Stimulated activated CD4-positive, alpha-beta T cell treated with anti-CD3 and anti-CD28 coated beads, Interleukin-4, amount 100 ng/mL, for 4 hours (primary cell): ENCODE measurements at regions not wholly inside any gene's neighbourhood (a gene's known extent, or its start where the extent isn't known, plus 50 kb on each side); places are given as distances from the start of the nearest gene placed in this dataset.
"Not testable (repeated sequence)": the region's sequence is repeated elsewhere in the genome, so short reads cannot be mapped to it uniquely, and the experiment has no call there.

Experiments used
- DNase-seq, 2 experiments: peaks; one replicate each; pipeline ENCODE4 v3.0.0-alpha.2; 2020

DNA sequence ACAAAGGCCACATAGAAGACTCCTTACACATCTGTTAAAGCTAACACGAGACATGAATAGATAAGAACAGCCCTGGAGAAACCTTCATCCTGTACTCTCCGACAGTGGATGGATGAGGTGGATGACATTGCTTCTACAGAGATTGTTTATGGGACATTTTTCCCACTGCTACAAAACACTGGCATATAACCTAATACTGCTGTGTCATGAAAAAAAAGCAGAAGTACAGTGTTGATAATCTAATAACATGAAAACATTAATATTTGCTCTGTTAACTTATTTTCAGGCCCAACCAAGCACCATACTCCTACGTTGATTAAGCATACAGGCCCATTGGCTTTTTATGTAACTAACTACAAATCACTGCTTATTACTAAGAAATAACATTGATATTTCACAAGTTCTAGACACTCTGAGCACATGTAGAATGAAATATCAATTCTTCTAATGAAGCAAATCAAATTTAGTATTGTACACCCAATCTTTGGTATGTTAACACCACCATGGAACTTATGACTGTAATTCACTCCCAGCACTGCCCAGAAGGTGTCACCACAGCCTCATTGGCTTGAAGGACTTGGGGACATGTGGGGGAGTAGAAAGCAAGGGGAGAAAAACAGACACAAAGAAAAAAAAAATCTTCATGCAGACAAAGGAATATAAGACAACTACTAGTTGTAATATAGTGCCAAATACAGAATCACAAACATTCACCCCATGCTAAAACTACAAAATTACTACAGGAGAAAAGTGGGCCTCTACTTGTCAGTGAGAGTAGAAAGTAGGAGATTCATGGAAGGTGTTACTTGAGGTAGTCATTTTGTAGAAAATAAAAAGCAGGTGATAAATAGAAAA is 330.0 kb upstream of the PMFBP1 start:
- peak in 1 of 2 experiments; percentile 11 for DNase-seq

DNA sequence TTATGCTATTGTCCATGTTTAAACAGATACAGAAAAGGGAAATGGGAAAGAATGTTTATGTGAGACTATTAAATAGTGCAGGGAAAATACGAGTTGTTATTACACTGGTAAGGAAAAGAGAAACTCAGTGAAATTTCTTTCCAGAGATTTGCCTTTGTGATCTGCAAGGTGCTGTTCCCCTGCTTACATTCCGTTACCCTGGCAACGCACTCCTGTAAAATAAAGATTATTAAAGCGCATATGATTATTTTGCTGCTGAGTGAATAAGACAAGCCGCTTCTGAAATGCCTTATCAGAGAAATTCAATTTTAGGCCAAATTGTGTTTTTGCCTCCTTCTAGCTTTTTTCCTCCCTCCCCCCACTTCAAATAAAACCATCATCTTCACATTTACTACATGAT is 328.6 kb upstream of the PMFBP1 start:
- no peak for DNase-seq

DNA sequence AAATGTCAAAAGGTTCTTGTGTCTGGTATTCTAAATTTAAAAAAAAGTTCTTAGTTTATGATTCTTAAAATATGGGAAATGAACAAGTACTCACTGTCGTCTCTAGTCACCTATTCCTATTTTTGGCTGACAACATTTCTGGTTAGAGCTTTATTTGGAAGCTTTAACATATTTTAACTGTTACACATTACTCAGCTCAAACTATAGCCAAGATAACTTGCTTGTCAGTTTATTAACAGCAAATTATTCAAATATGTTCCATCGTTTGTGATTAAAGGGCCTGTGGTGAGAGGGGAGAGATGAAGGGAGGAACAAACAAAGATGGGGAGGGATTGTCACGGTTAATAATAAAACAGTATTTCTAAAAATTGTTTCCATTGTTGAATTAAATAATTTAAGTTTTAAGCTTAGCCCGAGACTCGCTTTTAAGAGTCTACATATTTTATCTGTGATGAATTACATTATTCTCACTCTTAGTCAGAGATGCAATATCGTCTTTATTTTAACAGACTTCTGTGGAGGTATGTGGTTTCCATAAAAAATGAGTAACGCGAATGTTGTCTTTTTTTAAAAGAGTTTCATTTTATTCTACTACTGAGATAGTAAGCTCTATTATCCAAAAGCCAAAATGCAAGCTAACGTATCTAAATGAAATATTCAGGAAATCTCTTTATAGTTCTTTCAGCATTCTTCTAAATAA is 321.9 kb upstream of the PMFBP1 start:
- no peak for DNase-seq

DNA sequence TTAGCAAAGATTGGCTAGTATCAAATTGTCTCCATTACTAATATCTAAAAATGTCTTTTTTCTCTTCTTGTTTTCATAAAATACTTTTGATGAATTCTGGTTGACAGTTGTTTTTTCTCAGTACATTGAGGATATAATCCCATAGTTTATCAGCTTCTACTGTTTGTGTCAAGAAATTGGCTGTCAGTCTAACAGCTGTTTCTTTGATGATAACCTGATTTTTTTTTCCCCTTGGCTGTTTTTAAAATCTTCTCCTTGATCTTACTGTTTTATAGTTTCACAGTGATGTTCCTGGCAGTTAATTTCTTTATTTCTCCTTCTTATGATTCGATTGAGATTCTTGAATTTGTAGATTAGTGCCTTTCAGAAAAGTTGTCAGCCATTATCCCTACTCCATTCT is 315.3 kb upstream of the PMFBP1 start:
- DNase-seq = no peak

DNA sequence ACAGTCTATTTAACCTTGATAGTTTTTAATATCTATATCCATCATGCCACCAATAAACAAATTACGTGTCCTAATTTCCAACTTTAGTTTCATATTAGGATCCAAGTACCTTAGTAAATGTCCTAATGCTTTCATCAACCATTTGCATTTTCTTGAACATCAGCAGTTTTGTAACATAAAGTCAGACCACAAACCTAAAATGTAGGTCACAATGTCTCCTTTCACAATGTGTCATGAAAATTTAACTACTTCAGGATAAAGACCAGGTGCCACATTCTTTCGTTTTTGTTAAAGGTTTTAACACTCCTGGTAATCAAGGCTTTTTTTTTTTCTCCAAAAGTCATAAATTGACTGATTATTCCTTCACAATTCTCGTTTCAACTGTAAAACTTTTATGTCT is 310.7 kb upstream of the PMFBP1 start:
- no peak for DNase-seq

DNA sequence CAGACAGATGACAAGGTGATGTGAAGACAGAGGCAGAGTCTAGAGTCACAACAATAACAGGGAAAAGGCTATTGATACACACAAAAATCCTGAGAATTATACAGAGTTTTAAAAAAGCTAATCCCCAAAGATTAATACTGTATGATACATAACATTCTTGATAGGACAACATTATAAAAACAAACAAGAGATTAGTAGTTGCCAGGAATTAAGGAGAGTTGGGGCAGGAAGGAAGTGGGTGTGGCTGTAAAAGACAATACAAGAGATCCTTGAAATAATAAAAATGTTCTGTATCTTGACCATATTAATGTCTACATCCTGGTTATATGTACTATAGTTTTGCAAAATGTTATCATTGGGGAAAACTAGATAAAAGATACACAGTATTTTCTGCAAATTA is 309.5 kb upstream of the PMFBP1 start:
- no peak for DNase-seq

DNA sequence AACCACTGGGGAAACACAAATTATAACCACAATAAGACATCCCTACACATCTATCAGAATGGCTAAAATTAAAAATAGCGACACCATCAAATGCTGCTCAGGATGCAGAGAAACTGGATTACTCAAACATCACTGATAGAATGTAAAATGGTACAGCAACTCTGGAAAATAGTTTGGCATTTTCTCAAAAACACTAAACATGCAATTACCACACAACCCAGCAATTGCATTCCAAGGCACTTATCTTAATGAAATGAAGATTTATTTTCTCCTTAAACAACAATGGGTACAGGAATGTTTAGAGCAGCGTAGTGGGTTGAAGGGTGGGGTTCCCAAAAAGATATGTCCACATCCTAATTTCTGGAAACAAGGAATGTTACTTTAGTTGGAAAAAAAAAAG is 309.0 kb upstream of the PMFBP1 start:
- DNase-seq = no peak

DNA sequence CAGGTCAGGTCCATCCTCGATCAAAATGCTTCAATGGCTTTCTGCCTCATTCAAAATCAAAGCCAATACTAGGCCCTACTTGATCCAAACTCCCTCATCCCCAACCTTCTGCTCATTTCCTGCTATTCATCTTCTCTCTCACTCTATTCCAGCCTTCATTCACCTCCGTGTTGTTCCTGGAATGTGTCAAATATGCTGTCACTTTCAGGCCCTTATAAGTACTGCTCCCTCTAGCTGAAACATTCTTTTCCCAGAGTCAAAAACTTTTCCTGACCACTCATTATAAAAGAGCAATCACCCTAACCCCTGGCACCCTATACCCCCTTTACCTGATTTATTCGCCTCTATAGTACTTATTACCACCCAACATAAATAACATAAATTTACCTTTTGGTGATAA is 303.7 kb upstream of the PMFBP1 start:
- DNase-seq = no peak

DNA sequence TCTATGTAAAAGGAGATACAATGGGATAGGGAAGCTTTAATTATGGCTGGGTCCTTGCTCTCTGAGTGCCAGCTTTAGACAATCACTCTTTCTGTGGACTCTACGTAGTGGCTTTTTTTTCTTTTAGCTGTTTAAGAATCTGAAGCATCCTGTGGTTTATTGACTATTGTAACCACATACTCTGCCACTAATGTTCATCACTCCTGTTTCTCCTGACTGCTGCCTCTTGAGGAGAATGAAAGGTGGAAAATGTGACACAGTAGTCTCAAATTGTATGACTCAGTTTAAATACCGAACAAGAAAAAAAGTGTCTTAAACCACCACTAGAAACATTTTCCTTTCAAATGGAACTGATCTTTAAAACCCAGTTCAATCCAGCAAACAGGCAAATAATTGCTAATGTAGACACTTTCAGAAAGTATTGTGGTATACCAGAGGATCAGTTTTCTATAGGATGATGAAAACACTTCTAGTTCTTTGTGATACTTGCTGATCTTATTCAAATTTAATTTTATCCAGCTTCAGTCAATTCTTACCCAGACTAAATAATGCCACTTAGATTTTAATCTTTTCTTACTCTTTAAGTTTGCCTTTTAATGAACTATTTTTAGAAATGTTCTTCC is 302.7 kb upstream of the PMFBP1 start:
- no peak for DNase-seq

DNA sequence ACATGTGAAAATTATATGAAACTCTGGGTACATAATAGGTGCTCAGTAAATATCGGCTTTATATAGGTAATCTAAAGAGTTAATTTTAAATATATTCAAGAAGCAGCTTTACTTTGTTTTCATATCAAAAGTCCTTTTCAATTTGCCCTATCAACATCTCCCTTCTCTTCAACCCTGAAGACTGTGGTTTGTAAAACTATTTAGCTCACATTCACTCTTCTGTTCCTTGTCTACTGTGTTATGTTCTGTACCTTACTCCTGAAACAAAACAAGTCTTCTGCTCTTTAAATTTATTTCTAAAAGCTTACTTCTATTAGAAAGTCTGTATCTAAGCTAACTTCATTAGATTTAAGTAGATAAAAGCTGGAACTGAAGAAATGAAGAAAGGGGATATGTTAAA is 301.7 kb upstream of the PMFBP1 start:
- no peak for DNase-seq

DNA sequence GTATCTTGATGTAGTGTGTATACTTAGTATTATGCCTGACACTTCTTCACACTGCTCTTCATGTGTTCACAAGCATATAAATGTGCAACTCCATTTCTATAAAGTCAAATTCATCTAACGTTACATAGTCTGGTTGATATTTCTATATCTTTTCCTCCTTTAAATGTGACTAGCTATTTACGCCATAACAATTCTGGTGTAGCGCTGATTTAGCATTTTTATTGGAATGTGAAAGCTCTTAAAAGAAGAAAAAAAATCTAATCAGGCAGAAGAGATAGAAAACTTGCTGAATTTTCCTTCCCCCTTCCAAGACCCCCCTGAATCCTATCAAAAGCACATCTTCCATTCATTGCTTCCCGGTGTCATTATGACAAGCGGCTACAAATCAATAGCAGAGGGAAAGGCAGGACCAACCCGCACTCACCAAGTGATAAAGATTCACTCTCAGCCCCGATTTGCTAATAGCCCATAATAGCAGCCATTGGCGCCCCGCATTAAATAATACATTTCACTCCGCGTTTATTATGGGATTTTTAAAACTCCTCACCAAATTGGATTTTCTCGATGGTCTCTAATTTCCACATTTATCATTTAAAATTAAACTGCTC is 299.5 kb upstream of the PMFBP1 start:
- DNase-seq = no peak

DNA sequence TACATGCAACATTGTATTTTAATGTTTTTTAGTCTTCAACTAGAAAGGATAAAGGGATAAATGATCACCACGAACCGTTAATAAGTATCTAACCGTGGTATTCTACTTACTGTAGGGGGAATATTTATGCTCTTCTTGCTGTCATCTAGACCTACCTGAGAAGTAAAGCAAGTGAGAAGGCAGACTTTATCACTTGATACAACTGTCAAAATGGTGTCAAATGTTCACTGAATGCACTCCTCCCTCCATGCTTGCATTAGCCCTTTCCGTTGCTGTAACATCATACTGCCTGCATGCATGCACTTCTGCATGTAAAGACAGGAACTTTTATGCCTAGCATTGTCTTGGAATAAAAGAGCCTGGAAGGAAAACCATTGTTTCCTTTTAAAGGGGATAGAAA is 298.6 kb upstream of the PMFBP1 start:
- DNase-seq = no peak

DNA sequence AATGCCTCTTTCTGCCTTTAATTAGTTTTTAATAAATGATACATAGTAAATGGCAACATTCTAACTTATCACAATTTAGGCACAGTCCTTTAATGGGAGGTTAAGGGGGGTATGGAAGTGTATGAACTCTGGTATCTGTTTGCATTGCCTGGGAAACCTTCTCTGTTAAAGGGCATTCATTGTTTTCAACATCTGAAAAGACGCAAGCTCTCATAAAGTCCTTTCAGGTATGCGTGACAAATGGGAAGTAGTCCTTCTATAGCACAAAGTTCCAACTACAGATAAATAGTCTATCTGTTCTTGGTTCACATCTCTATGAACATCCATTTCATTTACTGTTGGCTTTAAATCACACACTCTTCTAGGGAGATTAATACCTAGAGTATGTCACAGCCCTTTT is 298.0 kb upstream of the PMFBP1 start:
- DNase-seq = no peak

DNA sequence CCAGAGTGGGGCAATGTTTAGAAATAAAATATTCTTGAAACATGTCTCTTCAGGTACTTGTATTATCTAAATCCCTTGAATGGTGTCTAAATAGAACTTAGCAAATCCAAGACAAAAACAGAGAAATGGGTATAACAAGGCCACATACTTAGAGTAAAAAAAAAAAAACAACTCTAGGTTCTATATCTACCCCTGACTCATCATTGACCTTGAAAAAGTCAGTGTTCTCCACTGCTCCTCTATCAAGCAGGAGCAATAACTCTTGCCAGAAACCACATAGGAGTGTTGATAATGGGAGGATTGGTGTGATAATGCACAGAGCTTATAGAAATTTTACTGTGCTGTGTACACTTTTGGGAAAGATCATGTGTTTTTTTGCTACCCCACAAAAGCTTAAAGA is 296.6 kb upstream of the PMFBP1 start:
- no peak for DNase-seq

DNA sequence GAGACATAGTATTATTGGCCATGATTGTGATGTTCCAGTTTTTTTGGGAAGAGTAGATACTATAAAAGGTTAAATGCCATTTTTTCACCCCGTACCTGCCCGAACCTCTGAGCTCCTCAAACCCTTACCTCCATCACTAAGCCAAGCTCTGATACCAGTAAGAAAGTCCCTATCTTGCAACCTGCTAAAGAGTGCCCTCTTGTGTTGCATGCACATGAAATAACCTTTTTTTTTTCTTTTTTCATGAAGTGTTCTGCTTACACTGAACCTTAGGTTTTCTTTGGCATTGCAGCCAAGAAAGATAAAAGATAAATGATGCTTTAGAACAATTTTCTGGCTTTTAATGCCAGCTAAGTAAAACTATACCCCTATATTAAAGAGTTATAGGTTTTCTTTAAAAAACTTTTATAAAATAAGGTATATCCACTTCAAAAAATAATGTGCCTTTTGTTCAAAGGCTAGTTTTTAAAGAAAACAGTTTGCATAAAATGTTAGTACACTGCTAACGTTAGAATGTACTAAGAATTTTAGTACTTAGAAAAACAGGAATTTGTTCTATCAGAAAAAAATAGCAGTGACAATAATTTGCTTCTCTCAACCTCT is 295.3 kb upstream of the PMFBP1 start:
- DNase-seq = no peak

DNA sequence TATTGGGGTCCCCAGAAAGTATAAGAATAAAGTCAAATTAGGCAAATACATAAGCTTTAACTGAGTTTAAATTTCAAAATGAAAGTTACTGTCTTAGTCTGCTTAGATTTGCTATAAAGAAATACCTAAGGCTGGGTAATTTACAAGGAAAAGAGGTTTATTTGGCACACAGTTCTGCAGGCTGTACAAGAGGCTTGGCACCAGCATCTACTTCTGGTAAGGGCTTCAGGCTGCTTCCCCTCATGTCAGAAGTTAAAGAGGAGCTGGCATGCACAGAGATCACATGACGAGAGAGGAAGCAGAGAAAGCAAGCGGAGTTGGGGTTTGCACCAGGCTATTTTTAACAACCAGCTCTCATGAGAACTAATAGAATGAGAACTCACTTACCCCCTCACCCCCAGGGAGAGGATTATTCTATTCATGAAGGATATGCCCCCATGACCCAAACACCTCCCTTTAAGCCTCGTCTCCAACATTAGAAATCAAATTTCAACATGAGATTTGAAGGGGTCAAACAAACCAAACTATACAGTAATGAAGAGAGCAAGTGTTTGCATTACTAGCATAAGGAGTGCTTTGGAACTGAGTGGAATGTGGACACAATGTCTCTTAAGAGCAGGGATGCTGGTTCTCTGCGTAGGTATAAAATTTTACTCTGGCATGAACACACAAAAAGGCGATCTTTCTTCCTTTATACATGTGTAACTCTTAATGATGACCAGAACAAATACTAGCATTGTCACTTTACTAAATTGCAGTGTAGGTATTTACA is 292.8 kb upstream of the PMFBP1 start:
- DNase-seq = no peak

DNA sequence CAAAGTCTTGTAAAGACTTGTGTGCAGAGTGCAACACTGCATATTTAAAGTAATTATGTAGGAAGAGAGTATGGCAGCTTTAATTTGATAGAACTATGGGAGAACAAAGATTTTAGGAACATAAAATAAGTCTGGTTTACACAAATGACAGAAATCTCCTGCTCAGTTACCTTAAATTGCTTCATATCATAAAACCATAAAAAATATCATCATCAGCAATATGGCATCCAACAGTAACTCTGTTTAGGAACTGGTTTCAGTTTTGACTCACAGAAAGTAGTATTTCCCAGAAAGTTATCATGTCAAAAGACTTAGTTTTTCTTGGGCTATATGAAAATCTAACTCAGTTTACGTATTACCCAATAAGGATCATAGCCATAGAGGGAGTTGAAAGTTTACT is 292.1 kb upstream of the PMFBP1 start:
- DNase-seq = no peak

DNA sequence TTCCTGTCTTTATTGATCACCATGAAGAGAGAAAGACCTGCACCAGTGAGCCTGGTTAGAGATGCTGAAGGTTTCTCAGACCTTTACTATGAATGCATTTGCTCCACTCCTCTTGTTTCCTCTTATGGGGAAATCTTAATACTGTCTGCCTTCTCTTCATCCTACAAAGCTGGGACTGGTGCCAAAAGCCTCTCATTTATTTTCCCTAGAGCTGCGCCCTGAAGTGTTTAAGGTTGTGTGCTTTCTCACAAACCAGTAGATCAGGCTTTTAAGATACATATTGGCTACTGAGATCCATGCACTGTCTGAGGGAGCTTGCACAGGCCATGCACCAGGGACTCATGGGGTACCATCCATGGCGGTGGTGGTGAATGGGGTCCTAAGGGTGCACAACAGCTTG is 286.1 kb upstream of the PMFBP1 start:
- DNase-seq = no peak

DNA sequence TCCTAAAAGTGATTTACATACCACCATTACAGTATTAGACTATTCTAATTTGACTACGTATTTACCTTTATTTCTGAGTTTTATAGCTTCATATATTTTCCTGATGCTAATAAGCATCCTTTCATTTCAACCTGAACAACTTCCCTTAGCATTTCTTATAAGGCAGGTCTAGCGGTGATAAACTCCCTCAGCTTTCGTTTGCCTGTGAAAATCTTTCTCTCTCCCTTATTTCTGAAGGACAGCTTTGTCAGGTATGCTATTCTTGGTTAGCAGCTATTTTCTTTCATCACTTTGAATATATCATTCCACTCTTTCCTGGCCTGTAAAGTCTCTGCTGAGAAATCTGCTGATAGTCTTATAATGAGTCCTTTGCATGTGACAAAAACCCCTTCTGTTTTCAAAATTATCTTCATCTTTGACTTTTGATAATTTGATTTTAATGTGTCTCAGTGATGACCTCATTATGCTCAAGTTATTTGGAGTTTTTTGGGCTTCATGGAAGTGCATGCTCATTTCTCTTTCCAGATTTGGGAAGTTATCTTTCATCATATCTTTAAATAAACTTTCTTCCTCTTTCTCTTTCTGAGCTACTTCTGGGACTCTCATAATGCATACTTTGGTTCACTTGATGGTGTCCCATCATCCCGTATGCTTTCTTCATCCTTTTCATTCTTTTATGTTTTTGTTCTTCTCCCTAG is 285.4 kb upstream of the PMFBP1 start:
- DNase-seq = no peak

DNA sequence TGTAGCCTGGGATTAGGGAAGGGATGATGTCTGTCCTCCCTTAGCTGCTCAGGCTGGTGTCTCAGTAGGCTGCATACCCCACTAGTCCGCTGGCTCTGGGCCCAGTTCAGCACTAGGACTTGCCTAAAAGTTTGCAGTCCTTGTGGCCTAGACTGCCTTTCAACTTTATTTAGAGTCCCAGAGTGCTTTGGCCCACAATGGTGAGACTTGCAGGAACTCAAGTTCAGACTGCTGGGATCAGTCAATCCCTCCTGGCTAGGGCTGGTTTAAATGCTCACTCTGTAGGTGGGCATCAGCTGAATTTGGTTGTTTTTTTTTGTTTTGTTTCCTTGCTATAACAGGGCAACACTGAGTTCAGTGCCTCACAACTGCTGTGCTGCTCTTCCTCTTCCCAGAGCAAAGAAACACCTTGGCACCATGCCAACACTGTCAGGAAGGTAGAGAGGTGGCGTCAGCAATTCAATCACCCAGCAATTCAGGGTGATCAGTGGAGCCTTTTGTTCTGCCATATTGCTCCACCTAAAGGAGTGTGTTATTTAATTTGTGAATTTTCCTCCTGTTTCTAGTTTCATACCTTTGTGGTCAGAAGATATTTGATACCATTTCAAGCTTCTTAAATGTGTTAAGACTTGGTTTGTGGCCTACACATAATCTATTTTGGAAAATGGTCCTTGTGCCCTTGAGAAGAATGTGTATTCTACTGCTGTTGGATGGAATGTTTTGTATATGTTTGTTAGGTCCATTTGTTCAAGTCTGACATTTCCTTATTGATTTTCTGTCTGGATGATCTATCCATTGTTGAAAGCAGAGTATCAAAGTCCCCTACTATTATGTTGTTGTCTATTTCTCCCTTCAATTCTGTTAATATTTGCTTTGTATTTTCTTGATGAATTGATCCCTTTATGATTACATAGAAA is 284.0 kb upstream of the PMFBP1 start:
- no peak for DNase-seq

DNA sequence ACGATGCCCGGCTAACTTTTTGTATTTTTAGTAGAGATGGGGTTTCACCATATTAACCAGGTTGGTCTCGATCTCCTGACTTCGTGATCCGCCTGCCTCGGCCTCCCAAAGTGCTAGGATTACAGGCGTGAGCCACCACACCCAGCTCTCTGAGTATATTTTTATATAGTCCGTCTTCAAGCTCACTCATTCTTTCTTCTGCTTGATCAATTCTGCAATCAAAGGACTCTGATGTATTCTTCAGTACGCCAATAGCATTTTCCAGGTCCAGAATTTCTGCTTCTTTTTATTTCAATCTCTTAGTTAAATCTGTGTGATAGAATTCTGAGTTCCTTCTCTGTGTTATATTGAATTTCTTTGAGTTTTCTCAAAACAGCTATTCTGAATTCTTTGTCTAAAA is 281.9 kb upstream of the PMFBP1 start:
- DNase-seq = not testable (repeated sequence)
